Liver (tissue), 3 donors: ENCODE measurements at regions not wholly inside any gene's neighbourhood (a gene's known extent, or its start where the extent isn't known, plus 50 kb on each side); places are given as distances from the start of the nearest gene placed in this dataset.

Experiments
- ATF3 ChIP-seq: IDR thresholded peaks from 2 replicates; pipeline ENCODE4 v1.6.1; 2016; ENCODE audit warnings: antibody characterized with exemption
- CTCF ChIP-seq: fragments of 150-350 bp; IDR thresholded peaks from 2 replicates; pipeline ENCODE4 v1.5.1; 2017; ENCODE audit warnings: improper control_type of control experiment, low read depth, low read length; ENCODE audit not compliant: missing input control
- FOXA1 ChIP-seq: IDR thresholded peaks from 2 replicates; pipeline ENCODE4 v1.6.1; 2016; ENCODE audit warnings: antibody characterized with exemption
- GABPA ChIP-seq, 2 donors: IDR thresholded peaks in 1 of 2; conservative IDR thresholded peaks in 1 of 2; 2 replicates each; pipeline ENCODE4 v1.6.1; 2016; ENCODE audit warnings: antibody characterized with exemption in 2 of 2, mild to moderate bottlenecking in 1 of 2, moderate library complexity in 1 of 2
- HNF4A ChIP-seq, 2 donors: conservative IDR thresholded peaks; 2 replicates each; pipeline ENCODE4 v1.6.1; 2016; ENCODE audit warnings: antibody characterized with exemption in 2 of 2, mild to moderate bottlenecking in 2 of 2
- HNF4G ChIP-seq: IDR thresholded peaks from 2 replicates; pipeline ENCODE4 v1.6.1; 2016; ENCODE audit warnings: antibody characterized with exemption
- JUND ChIP-seq, 2 donors: IDR thresholded peaks; 2 replicates each; pipeline ENCODE4 v1.6.1; 2016; ENCODE audit warnings: antibody characterized with exemption in 2 of 2
- MAX ChIP-seq: IDR thresholded peaks from 2 replicates; pipeline ENCODE4 v1.6.1; 2016; ENCODE audit warnings: antibody characterized with exemption
- RAD21 ChIP-seq, 2 donors: IDR thresholded peaks; 2 replicates each; pipeline ENCODE4 v1.6.1; 2016; ENCODE audit warnings: antibody characterized with exemption in 2 of 2, mild to moderate bottlenecking in 2 of 2
- REST ChIP-seq: IDR thresholded peaks from 2 replicates; pipeline ENCODE4 v1.6.1; 2016; ENCODE audit warnings: antibody characterized with exemption, mild to moderate bottlenecking
- RXRA ChIP-seq, 2 donors: IDR thresholded peaks; 2 replicates each; pipeline ENCODE4 v1.6.1; 2017 to 2018; ENCODE audit warnings: antibody characterized with exemption in 2 of 2, mild to moderate bottlenecking in 1 of 2
- SP1 ChIP-seq: IDR thresholded peaks from 2 replicates; pipeline ENCODE4 v1.6.1; 2018; ENCODE audit warnings: antibody characterized with exemption, mild to moderate bottlenecking
- TAF1 ChIP-seq: conservative IDR thresholded peaks from 2 replicates; pipeline ENCODE4 v1.6.1; 2016; ENCODE audit warnings: antibody characterized with exemption, mild to moderate bottlenecking
- ZBTB33 ChIP-seq: IDR thresholded peaks from 2 replicates; pipeline ENCODE4 v1.6.1; 2016; ENCODE audit warnings: antibody characterized with exemption
- donor health status: healthy.
- donor health status: healthy.

DNA sequence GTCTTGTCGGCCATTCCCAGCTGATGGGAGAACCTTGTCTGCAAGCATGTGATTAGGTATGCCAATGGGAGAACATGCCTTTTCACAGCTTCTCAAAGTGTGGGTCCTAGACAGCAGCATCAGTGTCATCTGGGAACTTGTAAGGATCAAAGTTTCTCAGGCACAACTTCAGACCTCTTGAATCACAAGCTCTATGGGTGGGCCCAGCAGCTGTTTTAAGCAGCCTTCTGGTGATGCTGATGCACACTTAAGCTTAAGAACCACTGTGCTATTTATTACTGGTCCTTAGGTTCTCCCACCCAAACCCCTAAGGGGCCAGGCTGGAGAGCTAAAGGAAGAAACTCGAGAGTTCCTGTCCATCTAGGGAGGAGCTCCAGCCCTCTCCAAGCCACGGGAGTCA is 453.9 kb upstream of the PROK2 start:
- TF ChIP-seq FOXA1 (no peak), ZBTB33 (no peak), CTCF (no peak), RAD21 (IDR thresholded peaks at IDR 0.05) (no peak), RXRA (IDR thresholded peaks at IDR 0.05) (no peak), HNF4G (no peak), TAF1 (no peak), JUND (IDR thresholded peaks at IDR 0.05) (no peak), MAX (no peak), REST (no peak), GABPA (IDR thresholded peaks at IDR 0.05 in 1 of 2, conservative IDR thresholded peaks at IDR 0.05 in 1 of 2) (no peak), ATF3 (no peak), SP1 (no peak), HNF4A (conservative IDR thresholded peaks at IDR 0.05) (no peak)
